HepG2 (cell line): ENCODE measurements at regions not wholly inside any gene's neighbourhood (a gene's known extent, or its start where the extent isn't known, plus 50 kb on each side); places are given as distances from the start of the nearest gene placed in this dataset.

ENCODE experiments used
- AGO2 ChIP-seq: fragments of 200-400 bp; formaldehyde crosslinking; optimal IDR thresholded peaks from 2 replicates; pipeline ENCODE3; 2017; ENCODE audit warnings: mild to moderate bottlenecking, low read depth, low read length, moderate library complexity
- HCFC1 ChIP-seq: fragments of 150-350 bp; IDR thresholded peaks from 2 replicates; pipeline ENCODE4 v1.6.1; 2014; ENCODE audit warnings: low read depth, low read length
- ZNF326 ChIP-seq: sonication (generic); formaldehyde crosslinking; IDR thresholded peaks from 2 replicates; pipeline ENCODE4 v1.4.0; 2020; ENCODE audit warnings: missing genetic modification reagents, borderline replicate concordance
- TF ChIP-seq, protein P1 (sequence below): sonication (generic); formaldehyde crosslinking; IDR thresholded peaks from 2 replicates; pipeline ENCODE4 v1.5.0; 2020; ENCODE audit warnings: mild to moderate bottlenecking, missing genetic modification reagents, moderate library complexity
- TF ChIP-seq, protein P2 (sequence below): sonication (generic); formaldehyde crosslinking; IDR thresholded peaks from 2 replicates; pipeline ENCODE4 v1.4.0; 2020; ENCODE audit warnings: missing genetic modification reagents

DNA sequence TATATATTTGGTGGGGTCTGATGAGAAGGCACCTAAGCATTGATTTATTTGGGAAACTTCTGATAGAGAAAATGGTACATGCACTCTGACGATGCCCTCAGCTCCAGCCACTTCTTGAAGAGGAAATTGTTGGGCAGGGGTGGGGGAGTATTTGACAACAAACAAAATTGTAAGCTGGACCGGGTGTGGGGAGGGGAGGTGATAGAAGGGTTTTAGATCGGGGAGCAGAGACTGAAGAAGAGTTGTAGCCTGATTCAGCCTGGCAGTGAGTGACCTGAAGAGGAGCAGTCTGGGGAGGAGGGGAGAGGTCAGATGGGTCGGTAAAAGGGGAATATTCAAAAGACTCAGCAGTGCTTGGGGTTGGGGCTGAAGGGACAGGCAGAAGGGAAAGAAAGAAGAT, 2284.7 kb downstream of the TP53TG3F start:
- TF ChIP-seq ZNF326 (CRISPR knock-in tag) (no peak), AGO2 (no peak), HCFC1 (no peak)
- TF ChIP-seq, protein P1, sequence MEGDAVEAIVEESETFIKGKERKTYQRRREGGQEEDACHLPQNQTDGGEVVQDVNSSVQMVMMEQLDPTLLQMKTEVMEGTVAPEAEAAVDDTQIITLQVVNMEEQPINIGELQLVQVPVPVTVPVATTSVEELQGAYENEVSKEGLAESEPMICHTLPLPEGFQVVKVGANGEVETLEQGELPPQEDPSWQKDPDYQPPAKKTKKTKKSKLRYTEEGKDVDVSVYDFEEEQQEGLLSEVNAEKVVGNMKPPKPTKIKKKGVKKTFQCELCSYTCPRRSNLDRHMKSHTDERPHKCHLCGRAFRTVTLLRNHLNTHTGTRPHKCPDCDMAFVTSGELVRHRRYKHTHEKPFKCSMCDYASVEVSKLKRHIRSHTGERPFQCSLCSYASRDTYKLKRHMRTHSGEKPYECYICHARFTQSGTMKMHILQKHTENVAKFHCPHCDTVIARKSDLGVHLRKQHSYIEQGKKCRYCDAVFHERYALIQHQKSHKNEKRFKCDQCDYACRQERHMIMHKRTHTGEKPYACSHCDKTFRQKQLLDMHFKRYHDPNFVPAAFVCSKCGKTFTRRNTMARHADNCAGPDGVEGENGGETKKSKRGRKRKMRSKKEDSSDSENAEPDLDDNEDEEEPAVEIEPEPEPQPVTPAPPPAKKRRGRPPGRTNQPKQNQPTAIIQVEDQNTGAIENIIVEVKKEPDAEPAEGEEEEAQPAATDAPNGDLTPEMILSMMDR (CRISPR knock-in tag), result no peak
- TF ChIP-seq, protein P2, sequence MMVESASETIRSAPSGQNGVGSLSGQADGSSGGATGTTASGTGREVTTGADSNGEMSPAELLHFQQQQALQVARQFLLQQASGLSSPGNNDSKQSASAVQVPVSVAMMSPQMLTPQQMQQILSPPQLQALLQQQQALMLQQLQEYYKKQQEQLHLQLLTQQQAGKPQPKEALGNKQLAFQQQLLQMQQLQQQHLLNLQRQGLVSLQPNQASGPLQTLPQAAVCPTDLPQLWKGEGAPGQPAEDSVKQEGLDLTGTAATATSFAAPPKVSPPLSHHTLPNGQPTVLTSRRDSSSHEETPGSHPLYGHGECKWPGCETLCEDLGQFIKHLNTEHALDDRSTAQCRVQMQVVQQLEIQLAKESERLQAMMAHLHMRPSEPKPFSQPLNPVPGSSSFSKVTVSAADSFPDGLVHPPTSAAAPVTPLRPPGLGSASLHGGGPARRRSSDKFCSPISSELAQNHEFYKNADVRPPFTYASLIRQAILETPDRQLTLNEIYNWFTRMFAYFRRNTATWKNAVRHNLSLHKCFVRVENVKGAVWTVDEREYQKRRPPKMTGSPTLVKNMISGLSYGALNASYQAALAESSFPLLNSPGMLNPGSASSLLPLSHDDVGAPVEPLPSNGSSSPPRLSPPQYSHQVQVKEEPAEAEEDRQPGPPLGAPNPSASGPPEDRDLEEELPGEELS (CRISPR knock-in tag), result no peak
